HG03521 (cell line): ENCODE measurements at regions not wholly inside any gene's neighbourhood (a gene's known extent, or its start where the extent isn't known, plus 50 kb on each side); places are given as distances from the start of the nearest gene placed in this dataset.

ENCODE experiments used
- ATAC-seq: cut with Tn5 transposase; IDR thresholded peaks from one replicate; pipeline ENCODE4 v1.9.1; 2021; ENCODE audit warnings: mild to moderate bottlenecking, moderate library complexity; ENCODE audit not compliant: unreplicated experiment

- ATAC-seq = no peak
These were observed 555.4 kb downstream of the SH2D4B start for GRCh38 chr10:81093056-81093455.

DNA sequence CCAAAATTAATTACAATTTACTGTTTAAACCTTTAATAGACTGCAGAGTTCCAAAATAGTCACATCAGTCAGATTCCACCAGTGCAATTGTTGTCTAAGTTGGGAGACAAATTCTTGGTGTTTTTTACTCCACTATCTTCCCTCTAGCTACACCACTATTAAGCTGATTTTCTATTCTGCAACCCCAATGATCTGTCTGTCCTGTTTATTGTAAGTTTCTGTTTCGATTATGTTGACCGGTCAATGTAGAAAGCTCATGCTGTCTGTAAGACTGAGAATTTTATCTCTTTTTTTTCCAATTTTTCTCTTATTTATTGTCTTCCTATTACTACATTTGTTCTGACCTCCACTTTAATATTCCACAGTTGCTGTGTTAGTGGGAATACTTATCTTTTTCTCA, 557.5 kb downstream of the SH2D4B start:
- ATAC-seq = no peak

GRCh38 chr10:81096558-81096957, 558.9 kb downstream of the SH2D4B start:
- no peak for ATAC-seq

DNA sequence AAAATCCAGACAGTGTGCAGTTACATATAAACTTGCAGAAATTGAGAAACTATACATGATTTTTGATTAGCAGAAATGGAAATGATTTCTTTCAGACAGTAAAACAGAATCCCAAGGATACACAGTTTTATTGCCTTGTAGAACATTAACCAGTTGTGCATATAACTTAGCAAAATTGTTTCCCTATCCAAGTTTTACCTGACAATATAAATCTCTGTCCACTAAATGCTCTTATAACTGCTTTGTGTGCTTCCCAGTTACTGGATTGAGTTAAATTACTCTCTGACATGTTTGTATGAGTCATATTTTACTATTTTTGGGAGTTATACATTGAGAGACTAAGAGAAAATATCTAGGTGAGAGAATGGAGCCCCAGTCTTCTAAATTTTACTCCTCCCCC, 563.4 kb downstream of the SH2D4B start:
- ATAC-seq = no peak

- no peak for ATAC-seq
These were observed 566.8 kb downstream of the SH2D4B start for GRCh38 chr10:81104494-81104893.

GRCh38 chr10:81108516-81109199, 571.0 kb downstream of the SH2D4B start:
- ATAC-seq = peak; percentile 83

- ATAC-seq = no peak
These were observed 571.6 kb downstream of the SH2D4B start for GRCh38 chr10:81109200-81109752.

GRCh38 chr10:81116201-81116600, 578.5 kb downstream of the SH2D4B start:
- ATAC-seq = no peak

- ATAC-seq = no peak
These were observed 579.3 kb downstream of the SH2D4B start for GRCh38 chr10:81116990-81117389.

GRCh38 chr10:81127931-81128330, 590.2 kb downstream of the SH2D4B start:
- ATAC-seq = no peak

DNA sequence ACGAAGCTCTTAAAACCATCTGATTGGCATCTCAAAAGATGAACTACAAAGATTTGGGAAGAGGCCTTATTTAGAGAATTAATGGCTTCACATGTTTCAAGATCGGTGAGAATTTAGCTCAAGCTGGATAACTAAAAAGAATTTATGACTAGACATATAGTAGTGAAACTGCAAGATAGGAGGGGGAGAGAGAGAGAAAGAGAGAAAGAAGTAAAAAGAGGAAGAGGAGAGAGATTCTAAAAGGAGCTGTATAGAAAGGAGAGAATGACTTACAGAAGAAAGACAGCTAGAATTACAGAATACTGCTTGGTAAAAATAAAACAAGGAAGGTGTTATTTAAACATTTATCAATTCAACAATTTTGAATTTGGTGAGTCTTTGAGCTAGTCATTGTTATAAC, 592.3 kb downstream of the SH2D4B start:
- no peak for ATAC-seq

DNA sequence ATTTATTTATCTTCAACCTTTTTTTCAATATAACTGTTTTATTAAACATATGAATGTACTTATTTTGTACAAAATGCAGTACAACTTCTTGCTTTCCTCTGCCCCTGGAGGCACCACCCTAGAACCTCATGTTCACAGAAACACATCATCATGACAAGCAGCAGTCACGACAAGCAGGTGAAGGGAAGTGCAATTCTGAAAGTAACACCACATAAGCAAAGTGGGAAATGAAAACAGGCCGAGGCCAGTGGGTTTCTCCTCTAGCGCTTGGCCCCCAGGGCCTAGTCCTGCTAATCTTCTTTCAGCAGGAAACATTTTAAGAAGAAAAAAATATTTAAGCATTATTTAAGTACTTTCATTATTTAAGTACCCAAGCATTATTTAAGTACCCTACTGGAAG, 598.1 kb downstream of the SH2D4B start:
- peak; percentile 97 for ATAC-seq

DNA sequence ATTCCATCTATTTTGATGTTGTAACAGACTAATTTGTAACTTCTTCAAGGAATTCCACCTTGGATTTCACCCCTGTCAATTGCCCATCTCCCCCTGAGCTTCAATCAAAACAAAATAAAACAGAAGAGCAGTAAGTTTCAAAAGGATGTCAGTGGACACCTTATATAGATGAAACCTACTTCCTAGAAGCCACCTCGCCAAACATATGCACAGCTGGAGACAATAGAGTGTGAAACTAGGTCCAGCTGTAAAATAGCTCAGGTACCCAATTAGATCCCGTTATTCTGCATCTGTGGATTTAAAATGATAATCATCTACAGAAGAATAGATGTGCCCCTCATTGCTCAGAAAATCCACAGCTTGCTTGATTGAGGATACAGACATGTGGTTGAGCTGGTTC, 598.6 kb downstream of the SH2D4B start:
- ATAC-seq = peak; percentile 6

DNA sequence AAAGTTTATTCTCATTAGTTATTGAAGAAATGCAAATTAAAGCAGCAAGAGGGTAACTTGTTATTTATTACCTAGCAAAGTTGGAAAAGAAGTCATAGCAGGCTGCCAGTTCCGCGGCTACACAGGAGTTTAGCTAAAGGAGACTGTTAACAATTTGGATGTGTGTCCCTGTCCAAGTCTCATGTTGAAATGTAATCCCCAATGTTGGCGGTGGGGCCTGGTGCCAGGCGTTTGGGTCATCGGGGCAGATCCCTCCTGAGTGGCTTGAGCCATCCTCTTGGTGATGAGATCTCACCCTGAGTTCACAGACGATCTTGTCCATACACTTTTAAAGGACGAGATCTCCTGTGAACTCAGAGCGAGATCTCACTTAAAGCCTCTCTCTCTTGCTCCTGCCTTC, 608.3 kb downstream of the SH2D4B start:
- ATAC-seq = no peak

GRCh38 chr10:81146436-81146835, 608.7 kb downstream of the SH2D4B start:
- ATAC-seq = no peak

DNA sequence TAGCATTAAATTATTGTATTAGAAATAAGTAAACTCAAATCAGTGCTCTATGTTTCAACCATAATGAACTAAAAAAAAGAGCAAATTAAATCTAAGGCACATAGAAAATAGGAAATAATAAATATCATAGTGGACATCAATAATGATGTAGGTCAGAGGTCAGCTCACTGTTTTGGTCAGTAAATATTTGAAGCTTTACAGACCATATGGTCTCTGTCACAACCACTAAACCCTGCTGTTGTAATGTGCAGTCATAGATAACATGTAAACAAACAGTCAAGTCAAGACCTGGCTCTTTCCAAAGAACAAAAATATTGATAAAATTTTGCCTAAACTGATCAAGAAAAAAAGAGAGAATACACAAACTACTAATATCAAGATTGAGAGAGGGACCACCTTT, 615.0 kb downstream of the SH2D4B start:
- no peak for ATAC-seq

GRCh38 chr10:81157681-81158080, 620.0 kb downstream of the SH2D4B start:
- no peak for ATAC-seq

- ATAC-seq = no peak
These were observed 640.0 kb downstream of the SH2D4B start for GRCh38 chr10:81177651-81178244.

DNA sequence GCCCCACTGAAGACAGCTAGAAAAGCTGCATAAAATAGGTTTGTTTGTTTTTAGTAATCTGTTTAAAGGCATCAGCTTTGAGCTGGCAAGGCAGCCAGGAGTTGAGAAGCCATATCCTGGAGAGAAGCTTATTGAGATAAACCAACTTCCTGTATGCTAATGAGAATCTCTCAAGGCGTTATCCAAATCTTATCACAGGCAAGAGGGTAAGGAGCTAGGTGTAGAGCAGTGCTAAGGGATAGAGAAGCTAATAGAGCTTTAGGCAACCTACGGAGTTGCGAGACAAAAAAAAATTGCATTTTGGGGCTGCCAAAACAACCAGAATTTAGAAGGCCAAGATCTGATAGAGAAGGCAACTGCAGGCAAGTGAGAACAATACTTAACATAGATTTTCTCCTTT, 641.6 kb downstream of the SH2D4B start:
- no peak for ATAC-seq

DNA sequence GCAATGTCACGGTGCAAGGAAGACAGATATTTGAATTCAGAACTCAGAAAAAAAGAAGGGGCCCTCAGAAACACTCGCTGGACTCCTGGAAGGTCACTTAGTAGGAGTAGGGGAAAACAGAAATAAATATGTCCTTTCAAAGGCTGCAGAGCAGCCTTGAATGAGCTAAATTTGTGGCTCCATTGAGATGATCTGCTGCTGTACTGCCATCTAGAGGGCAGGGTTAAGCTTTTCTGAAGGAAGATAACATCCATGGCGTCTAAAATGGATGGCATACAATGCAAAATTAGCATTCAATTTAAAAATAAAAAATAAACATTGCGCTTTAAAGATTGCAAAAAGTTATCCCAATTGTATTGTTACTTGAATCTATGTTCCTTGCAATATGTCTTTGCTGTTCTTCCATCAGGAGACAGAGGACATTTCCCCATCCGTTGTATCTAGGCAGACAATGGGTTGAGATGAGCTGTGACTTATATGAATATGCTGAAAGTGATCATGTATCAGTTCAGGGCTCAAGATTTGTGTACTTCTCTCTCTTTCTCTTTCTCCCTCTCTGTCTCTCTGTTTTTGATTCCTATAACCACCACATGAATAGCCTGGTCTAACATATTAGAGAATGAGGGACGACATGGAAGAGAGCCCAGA, 642.2 kb downstream of the SH2D4B start:
- ATAC-seq = peak; percentile 81

- ATAC-seq = no peak
These were observed 644.6 kb downstream of the SH2D4B start for GRCh38 chr10:81182296-81182695.

GRCh38 chr10:81192221-81192788, 654.6 kb downstream of the SH2D4B start:
- ATAC-seq = no peak
